NCI-H460 (cell line): ENCODE measurements at regions not wholly inside any gene's neighbourhood (a gene's known extent, or its start where the extent isn't known, plus 50 kb on each side); places are given as distances from the start of the nearest gene placed in this dataset.
"Not testable (repeated sequence)": the region's sequence is repeated elsewhere in the genome, so short reads cannot be mapped to it uniquely, and the experiment has no call there.

Experiments
- DNase-seq: peaks from one replicate; pipeline ENCODE4 v3.0.0-alpha.2; 2016; ENCODE audit warnings: low read depth; ENCODE audit errors: extremely low read depth

DNA sequence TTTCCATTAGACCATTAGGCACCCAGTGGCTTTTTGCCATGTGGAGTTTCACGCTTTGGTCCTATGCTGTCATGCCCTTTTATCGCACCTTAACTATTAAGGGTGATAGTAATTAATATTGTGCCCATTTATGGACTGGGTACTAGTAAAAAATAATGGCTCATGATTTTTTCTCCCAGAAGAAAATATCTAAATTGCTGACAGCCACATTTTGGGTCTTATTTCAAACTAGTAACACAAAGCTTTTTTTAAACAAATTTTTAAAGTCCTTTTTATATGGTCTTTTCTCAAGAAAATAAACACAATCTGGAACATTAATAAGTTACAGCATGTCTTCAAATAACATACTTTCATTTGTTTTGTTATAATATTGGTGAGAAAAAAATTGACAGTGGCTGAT is 179.7 kb downstream of the ANKRD7 start:
- DNase-seq = no peak

DNA sequence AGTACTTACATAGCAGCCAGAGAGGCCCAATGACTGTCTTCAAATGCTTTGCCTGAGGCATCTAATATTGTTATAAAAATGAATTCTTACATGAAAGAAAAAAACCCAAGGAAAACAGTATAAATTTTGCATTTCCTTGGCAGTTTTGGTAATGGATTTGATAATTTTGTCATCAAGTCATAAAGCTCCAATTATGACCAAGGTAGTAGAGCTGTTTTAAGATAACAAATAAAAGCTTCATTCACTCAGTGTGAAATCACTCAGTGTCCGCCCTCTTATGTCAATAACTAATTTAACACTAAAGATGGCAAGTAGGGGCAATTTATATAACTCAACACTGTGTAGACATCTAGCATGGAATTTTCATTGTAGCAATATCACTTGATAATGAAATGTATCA is 193.9 kb downstream of the ANKRD7 start:
- DNase-seq = no peak

DNA sequence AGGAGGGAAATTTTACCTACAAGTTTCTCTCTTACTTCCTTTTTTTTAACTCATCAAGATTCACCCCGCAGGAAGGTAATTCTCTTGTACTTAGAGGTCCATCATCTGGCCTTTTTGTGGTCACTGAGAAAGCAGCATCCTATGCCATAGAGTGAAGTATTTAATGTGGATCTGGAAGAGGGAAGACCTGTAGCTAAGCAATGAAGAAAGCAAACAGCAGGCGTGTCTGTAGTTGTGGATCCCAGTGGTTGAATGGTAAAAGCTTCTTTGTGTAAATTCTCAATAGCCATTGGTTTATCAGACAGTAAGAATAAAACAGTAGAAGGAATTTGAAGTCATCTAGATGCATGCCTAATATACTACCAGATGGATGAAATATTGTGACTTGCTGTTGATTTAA is 196.4 kb downstream of the ANKRD7 start:
- no peak for DNase-seq

DNA sequence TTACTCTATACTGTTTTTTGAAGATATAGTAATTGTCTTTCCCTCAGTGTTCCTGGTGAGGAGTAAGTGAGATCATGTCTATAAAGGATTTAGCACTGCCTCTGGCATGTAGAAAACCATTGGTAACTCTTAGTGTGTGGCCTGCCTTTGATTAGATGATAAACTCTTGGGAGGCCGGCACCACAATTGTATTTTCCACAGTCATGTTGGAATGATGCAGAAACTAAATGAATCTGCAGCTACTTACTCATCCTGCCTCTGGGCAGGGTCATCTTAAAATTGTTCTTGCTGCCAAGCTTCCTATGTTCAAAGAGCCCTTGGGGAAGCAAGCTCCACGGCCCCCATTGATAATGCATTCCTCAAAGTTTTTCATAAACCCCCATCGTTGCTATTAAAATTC is 204.6 kb downstream of the ANKRD7 start:
- no peak for DNase-seq

DNA sequence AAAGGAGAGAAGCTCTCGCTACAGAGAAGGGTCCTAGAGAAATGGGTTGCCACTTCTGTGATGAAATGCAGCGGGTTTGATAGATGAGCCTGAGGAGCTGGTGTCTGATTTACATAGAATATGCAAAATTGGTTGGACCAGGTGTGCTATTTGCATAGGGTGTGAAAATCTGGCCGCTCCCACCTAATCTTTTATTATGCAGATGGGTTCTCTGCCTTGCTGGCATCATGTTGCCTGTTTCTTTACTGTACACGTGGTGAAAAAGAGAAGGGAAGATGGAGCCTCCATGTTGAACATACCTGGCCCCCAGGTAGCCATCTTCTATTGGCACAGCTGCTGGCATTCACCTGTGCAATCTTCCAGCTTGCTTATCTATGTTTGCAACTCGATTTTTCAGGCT is 212.2 kb downstream of the ANKRD7 start:
- DNase-seq = no peak

DNA sequence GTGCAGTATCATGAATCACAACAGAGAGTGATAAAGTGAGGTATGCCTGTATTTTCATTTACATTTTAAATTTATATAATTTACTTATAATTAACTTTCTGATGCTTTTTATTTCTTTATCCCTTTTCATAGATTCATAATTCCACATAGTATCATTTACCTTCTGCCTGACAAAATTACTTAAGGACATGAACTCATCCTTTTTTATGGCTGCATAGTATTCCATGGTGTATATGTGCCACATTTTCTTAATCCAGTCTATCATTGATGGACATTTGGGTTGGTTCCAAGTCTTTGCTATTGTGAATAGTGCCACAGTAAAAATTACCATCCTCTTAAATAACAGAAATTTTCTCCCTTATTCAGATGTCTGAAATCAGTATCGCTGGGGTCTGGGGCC is 224.5 kb downstream of the ANKRD7 start:
- not testable (repeated sequence) for DNase-seq

DNA sequence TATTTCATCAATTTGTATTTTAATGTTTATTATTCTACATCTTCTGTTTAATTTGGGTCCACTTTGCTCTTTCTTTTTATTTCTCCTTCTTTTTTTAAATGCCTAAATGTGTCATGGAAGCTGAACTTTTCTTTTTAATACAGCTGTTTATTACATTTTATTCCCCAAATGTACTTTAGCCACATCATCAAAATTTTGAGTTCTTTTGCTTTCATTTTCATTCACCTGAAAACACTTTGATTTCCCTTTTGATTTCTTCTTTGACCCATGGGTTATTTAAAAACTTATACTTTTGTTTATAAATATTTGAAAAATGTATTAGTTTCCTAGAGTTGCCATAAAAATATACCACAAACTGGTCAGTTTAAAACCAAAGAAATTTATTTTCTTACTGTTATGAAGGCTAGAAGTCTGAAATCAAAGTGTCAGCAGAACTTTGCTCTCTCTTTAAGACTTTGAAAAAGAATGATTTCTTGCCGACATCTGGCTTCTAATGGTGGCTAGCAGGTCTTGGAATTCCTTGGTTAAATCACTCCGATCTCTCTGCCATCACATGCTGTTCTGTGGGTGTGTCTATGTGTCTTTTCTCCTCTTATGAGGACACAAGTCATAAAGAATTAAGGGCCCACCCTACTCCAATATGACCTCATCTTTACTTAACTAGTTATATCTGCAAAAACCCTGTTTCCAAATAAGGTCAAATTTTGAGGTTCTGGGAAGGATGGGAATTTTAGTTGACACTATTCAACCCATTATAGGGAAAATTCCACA is 225.5 kb downstream of the ANKRD7 start:
- DNase-seq = no peak

DNA sequence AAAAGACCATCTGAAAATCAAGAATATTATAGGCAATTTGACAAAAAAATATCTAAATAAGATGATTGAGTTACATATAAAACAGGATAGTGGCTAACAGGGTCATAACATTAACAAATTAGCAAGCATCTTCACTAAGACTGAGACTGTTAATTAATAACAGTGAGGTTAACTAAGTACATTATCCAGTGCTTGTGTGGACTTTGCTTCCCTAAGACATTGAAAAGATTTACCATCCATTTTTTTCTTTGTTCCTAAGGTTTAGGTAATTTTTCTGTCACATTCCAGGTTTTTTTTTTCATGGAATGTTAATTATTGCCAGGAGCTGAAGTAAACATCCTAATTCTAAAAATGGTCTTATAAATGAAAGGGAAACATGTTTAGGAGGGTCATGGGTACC is 227.6 kb downstream of the ANKRD7 start:
- no peak for DNase-seq

DNA sequence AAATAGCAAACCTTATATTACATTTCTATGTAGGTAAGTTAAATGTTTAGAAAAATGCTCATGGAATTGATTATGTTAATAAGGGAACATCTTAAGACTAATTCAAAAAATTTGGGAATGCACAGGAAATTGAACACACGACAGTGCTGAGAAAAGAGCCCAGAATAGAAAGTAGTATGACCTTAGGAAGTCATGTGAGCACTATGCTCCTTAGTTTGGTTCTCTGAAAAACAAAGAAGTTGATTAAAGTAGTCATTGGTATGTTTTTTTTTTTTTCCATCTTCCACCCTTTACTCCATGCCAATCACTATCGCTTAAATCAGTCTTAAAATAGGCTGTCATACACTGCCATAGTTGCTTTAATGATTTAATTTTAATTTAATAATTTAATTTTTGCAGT is 242.9 kb downstream of the ANKRD7 start:
- no peak for DNase-seq

DNA sequence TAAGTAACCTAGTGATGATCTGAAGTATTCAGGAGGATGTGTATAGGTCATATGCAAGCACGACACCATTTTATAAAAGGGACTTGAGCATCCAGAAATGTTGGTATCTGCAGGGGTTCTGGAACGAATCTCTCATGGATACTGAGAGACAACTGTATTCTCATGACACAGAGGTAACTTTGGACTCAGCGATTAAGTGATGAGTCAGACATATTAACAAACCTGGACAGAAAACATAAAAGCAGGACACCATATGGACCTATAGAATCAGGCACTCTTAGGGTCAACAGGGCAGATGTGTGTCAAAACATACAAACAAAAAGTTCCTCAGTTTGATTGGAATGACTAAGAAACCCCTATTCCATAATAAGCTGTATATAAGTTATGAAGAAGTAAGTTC is 248.1 kb downstream of the ANKRD7 start:
- DNase-seq = no peak

DNA sequence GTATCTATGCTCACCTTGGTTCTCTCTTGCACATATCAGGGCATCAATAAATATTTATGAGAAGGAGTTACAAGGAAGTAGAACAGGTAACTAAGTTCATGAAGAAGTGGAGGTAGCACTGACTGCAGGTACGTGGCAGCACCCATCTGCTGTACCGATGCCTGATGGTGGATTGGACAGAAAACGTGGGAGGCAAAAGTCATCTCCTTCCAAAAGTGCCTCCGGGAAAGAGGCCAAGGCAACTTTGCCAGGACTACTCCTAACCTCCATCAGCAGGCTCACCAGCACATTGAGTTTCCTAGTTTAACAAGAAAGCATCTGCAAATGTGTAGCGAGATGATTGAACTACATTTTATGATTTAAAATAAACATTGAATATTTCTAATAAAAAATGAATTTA is 248.8 kb downstream of the ANKRD7 start:
- DNase-seq = no peak

DNA sequence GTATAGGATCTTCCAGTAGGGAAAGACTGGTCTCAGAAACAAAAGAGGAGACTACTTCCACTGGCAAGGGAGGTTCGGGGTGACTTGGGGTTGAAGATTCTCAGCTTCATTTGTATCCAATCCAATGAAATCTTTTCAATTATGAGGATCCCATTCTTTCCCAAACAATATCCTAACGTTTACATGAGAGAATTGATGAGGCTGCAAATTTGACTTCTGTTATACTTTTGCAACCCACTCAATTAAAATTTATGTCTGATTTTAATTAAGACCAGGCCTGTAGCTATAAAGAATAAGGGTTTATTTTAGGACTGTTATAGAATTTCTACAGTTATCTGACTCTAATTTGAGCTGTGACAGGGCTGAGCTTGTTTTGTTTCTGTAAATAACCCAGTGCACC is 251.5 kb downstream of the ANKRD7 start:
- DNase-seq = no peak

DNA sequence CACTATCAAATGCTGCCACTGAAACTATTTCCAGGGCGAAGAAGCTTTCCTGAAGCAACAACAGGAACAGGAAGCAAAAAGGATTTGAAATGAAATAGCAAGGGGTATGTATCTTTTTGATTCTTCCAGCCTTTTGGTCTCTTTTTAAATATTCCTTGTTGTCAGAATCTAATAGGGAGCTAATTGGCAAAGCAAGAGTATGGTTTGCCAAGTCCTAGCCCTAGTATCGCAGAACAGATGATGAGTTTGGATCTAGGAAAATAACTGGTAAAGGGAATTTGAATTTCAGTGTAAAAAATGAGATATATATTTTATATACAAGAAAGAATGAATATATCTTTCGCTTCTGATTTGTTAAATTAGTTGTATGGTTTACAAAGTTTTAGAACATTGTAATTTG is 252.5 kb downstream of the ANKRD7 start:
- no peak for DNase-seq

DNA sequence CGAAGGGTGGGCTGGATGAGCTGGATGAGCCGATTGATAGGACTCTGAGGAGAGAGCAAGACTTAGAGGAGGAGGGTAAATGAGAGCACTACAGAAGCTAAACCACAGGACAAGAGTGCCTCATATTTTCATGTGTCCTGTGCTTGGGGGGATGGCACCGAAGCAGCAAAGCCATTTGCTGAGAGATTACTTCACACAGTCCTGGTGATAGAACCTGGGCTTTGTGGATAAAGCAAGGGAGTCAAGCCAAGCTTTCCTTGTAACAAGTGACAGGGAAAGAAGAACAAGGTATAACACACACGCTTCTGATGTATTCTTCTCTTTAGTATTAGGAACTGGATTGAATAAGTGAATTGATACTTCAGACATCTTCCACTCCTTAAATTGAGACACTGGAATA is 253.7 kb downstream of the ANKRD7 start:
- DNase-seq = no peak

DNA sequence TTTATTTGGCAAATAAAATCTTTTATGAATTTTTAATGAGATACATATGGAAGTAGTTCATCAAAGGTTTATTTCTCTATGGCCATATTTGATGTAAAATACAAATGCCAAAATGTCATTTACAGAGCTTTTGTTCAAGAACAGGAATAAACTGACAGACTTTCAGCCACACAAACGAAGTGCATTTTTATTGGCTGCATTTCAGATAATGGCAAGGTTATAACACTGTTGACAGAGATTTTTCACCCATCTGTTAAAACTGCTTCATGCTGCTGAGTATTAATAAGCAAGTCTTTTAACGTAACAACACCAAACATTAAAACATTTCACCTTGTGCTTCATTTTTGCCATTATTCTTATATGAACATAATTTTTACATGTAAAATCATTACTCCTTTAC is 254.4 kb downstream of the ANKRD7 start:
- DNase-seq = no peak

DNA sequence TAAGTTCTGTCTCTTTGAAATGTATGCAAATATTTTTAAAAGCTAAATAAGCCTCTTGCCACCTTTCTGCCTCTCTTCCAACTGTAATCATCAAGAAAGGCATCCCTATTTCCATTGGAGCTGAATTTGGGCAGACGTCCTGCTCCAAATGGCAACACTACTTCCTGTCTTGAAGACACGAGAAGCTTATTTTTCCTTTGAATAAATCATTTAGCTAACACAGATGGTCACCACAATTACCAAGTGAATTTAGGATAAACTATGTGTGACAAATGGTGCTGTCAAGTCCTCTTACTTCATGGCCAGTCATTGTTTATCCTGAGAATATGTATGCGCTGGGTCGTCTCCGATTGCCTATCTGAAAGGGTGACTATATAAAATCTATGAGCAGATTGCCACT is 268.0 kb downstream of the ANKRD7 start:
- no peak for DNase-seq

DNA sequence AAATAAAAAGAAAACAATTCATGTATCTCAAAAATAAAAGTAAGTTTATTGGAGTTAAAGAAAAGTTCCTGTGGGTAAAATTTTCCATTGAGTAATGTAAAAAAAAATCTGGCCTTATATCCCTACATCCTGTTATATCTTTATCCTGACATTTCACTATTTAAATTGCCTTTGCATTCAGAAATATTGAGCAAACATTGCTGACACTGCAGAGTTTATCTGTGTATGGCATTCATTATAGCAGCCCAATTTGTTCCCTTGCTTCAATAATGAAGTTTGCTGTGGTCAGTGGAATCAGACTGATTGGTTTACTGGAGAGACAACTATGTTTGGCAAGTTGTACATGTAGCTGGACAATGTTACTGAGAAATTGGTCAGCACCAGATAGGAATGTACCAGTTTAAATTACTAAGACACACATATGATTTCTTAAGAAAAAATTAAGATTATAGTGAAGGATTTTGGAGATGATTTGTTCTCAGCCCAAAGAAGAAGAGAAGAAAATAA is 271.7 kb downstream of the ANKRD7 start:
- no peak for DNase-seq

DNA sequence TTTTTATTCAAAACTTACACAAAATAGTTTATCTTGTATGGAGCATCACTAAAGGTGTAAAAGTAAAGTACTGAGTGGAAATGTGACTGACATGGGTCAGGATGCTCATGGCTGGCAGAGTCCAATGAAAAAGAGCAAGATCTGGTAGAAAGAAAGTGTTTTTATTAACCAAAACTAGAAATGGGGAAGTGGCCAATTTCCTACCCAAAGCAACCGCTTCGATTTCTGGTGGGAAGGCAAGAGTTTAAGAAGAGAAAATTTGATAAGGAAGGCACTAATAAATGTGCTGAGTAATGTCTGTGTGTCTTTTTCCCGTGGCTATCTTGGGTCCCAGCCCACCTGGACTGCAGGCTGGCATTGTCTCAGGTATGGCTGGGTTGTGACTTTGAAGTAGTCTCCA is 277.7 kb downstream of the ANKRD7 start:
- no peak for DNase-seq

DNA sequence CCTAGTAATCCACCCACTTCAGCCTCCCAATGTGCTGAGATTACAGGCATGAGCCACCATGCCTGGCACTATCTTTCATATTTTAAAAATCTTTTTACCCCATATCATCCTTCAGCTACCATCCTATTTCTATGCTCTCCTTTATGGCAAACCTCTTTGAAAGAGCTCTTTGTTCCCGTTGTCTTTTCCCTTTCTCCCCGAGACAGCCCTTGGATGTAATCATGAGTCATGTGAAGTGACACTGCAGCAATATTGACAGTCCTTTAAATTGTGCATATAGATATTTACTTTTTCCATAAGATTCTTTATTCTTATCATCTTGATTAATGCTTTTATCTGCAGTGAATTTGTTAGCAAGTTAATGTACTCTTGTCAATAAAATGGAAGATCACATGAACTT is 286.6 kb downstream of the ANKRD7 start:
- DNase-seq = no peak

DNA sequence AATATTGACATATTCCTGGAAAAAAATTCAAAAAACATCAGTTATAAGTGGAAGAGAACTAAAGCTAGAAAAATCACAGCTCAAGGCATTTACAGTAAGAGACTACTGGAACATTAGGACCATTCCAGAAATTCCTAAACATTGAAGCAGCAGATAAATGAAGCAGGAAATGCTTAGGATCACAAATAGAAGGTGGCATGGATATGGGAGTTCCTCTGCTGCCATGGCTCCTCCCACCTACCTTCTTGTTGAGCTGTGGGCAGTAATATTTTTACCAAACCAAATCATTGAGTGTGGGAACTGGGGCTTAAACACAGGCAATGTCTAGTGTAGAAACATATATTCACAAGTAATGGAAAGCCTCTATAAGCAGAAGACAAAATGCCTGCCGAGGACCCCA is 292.8 kb downstream of the ANKRD7 start:
- no peak for DNase-seq

DNA sequence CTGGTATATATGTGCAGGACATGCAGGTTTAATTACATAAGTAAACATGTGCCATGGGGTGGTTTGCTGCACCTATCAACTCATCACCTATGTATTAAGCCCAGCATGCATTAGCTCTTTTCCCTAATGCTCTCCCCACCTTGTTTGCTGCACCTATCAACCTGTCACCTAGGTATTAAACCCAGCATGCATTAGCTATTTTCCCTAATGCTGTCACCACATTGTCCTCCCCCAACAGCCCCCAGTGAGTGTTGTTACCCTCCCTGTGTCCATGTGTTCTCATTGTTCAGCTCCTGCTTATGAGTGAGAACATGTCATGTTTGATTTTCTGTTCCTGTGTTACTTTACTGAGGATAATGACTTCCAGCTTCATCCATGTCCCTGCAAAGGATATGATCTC is 300.5 kb downstream of the ANKRD7 start:
- DNase-seq = no peak

DNA sequence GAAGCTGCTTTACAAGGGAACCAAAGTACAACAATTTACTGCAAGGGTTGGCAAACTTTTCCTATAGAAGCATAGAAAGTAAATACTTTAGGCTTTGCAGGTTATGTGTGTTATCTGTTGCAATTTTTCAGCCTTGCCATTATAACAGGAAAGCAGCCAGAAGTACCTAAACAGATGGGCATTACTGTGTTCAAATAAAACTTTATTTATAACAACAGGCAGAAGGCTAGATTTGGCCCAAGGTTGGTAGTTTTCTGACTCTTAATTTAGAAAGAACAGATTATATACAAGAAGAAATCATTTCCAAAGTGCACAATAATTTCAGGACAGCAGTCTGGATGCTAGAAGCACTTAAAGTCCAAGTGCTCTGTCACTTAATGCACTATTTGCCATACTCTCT is 307.1 kb downstream of the ANKRD7 start:
- no peak for DNase-seq

DNA sequence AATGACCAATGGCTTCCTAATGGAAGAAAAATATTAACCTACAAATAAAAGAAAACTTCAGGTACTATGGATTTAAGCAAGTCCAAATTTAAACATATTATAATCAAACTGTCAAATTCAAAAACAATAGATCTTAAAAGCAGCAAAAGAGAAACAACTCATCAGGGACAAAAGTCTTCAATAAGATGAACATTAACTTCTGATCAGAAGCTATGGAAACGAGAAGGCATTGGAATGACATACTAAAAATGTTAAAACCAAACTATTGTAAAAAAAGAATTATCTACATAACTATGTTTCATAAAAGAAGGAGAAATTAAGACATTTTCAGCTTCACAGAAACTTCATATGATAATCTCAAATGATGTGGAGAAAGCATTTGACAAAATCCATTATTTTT is 334.7 kb downstream of the ANKRD7 start:
- no peak for DNase-seq
